A673 (cell line): ENCODE measurements at regions not wholly inside any gene's neighbourhood (a gene's known extent, or its start where the extent isn't known, plus 50 kb on each side); places are given as distances from the start of the nearest gene placed in this dataset.
A peak's percentile ranks its signal among the peaks of the same experiment; 100 is the strongest.
"Not testable (repeated sequence)": the region's sequence is repeated elsewhere in the genome, so short reads cannot be mapped to it uniquely, and the experiment has no call there.

Source experiments
- BruUV-seq: library from RNA; stranded (reverse); fragments of 400-500 nt; replicated peaks from 2 replicates; lab custom pipeline; 2021; lab: Mats Ljungman, UMichigan
- CTCF ChIA-PET: fragments of 300-600 bp; sonication (Branson Sonifier 250); formaldehyde crosslinking; loops from one replicate; lab custom pipeline; 2022; ENCODE audit warnings: antibody characterized with exemption; lab: Charles Lee
- POLR2A ChIA-PET: fragments of 300-600 bp; sonication (Branson Sonifier 250); formaldehyde crosslinking; loops from one replicate; lab custom pipeline; 2022; ENCODE audit warnings: antibody characterized with exemption; ENCODE audit not compliant: low non-redundant PET; lab: Charles Lee
- DNase-seq: peaks from one replicate; pipeline ENCODE4 v3.0.0-alpha.2; 2015; ENCODE audit warnings: low spot score
- H3K27ac ChIP-seq: fragments of 200-600 bp; sonication (generic); 2 replicates; pipeline ENCODE4 v1.5.1; 2016; ENCODE audit warnings: mixed run types, low read depth, mild to moderate bottlenecking, mixed read lengths, antibody characterized with exemption, low read length; ENCODE audit not compliant: poor library complexity, severe bottlenecking
- H3K27me3 ChIP-seq: fragments of 200-600 bp; sonication (generic); replicated peaks from 2 replicates; pipeline ENCODE4 v1.6.1; 2017; ENCODE audit warnings: mixed run types, low read depth, mild to moderate bottlenecking, mixed read lengths, antibody characterized with exemption, low read length; ENCODE audit not compliant: insufficient read depth, poor library complexity
- H3K36me3 ChIP-seq: fragments of 200-600 bp; sonication (generic); 2 replicates; pipeline ENCODE4 v1.6.1; 2016; ENCODE audit warnings: mixed run types, mild to moderate bottlenecking, mixed read lengths, antibody characterized with exemption, low read length; ENCODE audit not compliant: insufficient read depth, poor library complexity, severe bottlenecking
- H3K4me1 ChIP-seq: fragments of 200-600 bp; sonication (generic); 2 replicates; pipeline ENCODE4 v1.6.1; 2017; ENCODE audit warnings: mixed run types, mild to moderate bottlenecking, mixed read lengths, antibody characterized with exemption, low read length; ENCODE audit not compliant: insufficient read depth, poor library complexity, severe bottlenecking
- H3K4me3 ChIP-seq: fragments of 200-600 bp; sonication (generic); 2 replicates; pipeline ENCODE4 v1.5.1; 2016; ENCODE audit warnings: low read depth, mixed run types, mild to moderate bottlenecking, mixed read lengths, low read length; ENCODE audit not compliant: poor library complexity, severe bottlenecking
- H3K9me3 ChIP-seq: fragments of 200-600 bp; sonication (generic); 2 replicates; pipeline ENCODE4 v1.6.1; 2016; ENCODE audit warnings: mixed run types, low read depth, mild to moderate bottlenecking, mixed read lengths, antibody characterized with exemption, low read length; ENCODE audit not compliant: poor library complexity, severe bottlenecking
- EZH2 ChIP-seq: fragments of 200-600 bp; sonication (generic); IDR thresholded peaks from 2 replicates; pipeline ENCODE4 v1.6.1; 2017; ENCODE audit warnings: borderline replicate concordance, low read depth, mild to moderate bottlenecking, mixed read lengths, antibody characterized with exemption, low read length; ENCODE audit not compliant: poor library complexity, severe bottlenecking
- intact Hi-C: fragments of 100-400 bp; cut with micrococcal nuclease; formaldehyde crosslinking; loops from one replicate; pipeline ENCODE4 v1.10.0; 2022; ENCODE audit not compliant: unreplicated experiment
- TF ChIP-seq, protein P1 (sequence below): fragments of 300-800, 200-600 bp; sonication (generic); conservative IDR thresholded peaks from 2 replicates; pipeline ENCODE4 v1.5.1; 2017; ENCODE audit warnings: low read depth, mild to moderate bottlenecking, antibody characterized with exemption, low read length, moderate library complexity, mixed read lengths

DNA sequence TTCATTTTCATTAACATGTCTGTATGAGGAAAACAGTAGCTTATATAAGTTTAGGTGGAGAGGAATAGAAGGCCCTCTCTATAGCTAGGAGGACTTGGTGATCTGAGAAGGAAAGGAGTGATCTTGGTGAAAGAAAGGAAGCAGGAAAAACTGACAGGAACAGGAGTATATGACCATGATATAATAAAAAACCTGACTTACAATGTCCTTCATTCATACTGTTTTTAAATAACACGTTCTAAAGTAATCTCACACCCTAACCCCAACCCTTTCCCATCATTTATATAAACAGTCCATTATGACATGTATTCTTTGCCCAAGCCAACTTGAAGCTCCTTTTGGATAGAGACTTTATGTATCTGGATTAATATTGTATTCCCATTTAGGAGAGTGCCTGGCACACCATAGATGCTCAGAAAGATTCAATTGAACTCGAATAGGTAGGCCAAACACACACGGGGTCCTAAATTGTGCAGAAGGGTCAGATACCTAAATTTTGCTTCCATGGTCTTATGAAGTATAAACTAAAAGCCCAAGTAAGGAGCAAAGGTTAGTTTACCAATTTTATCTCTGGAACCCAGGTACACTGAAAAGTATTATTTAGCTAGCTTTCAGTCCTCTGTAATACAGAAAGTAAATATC lies 75.9 kb downstream of the OR2B2 start:
- Histone ChIP-seq H3K27me3 (no peaks in the 10 kb centered on the region), H3K4me1 (peaks cover 15% of the 10 kb centered on the region), H3K9me3 (no peaks in the 10 kb centered on the region), H3K27ac (peak overlapping the region; percentile 97), H3K36me3 (no peaks in the 10 kb centered on the region), H3K4me3 (peak overlapping the region; percentile 57)
- no peak for TF ChIP-seq EZH2
- TF ChIP-seq, protein P1, sequence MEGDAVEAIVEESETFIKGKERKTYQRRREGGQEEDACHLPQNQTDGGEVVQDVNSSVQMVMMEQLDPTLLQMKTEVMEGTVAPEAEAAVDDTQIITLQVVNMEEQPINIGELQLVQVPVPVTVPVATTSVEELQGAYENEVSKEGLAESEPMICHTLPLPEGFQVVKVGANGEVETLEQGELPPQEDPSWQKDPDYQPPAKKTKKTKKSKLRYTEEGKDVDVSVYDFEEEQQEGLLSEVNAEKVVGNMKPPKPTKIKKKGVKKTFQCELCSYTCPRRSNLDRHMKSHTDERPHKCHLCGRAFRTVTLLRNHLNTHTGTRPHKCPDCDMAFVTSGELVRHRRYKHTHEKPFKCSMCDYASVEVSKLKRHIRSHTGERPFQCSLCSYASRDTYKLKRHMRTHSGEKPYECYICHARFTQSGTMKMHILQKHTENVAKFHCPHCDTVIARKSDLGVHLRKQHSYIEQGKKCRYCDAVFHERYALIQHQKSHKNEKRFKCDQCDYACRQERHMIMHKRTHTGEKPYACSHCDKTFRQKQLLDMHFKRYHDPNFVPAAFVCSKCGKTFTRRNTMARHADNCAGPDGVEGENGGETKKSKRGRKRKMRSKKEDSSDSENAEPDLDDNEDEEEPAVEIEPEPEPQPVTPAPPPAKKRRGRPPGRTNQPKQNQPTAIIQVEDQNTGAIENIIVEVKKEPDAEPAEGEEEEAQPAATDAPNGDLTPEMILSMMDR = no peak
- ChIA-PET CTCF (no interaction called here), POLR2A (interaction anchor here (0.6 to 3.8 kb wide), 6 partner anchors 13 to 383 kb away, joined by 3 to 62 read pairs (median 6); a partner anchor contains a TSS)
- DNase-seq = no peak
- intact Hi-C loops = no loop called here
- BruUV-seq = no TSS peak

DNA sequence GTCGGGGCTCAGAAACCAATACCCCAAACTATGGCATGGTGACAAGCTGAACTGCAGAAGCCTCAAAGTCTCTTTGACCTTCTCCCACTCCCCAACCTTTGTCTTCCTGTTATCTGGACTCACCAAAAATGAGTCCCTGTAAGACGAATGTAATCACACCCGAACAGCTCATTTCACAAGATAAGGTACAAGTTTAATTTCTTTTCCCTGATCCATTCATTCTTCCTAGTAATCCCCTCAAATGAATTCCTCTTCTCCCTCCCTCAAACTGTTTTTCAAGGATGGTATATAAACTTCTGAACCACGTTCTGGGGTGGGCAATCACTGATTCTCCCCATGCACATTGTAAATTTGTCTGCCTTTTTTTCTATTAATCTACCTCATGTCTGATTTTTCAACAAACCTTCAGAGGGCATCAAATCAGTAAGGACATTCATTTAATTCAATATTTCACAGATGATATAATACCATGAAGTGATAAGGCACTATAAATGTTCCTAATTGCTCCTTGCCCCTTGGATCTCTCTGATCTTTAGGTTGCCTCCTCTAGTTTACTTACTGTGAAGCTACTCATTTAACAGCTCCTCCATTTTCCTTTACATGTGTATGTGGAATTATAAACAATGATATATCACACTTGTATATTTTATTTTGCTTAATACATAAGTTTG lies 77.2 kb downstream of the OR2B2 start:
- no peak overlapping the region for H3K4me3 ChIP-seq
- DNase-seq = no peak
- TF ChIP-seq, protein P1 = no peak
- TF ChIP-seq EZH2 = no peak
- intact Hi-C loops = no loop called here
- ChIA-PET CTCF (no interaction called here), POLR2A (interaction anchor here (0.6 kb wide), 1 partner anchor 31 kb away, joined by 3 read pairs; no protein-coding TSS in a partner anchor)
- no peaks in the 10 kb centered on the region for H3K27me3 ChIP-seq
- BruUV-seq = no TSS peak
- no peaks in the 10 kb centered on the region for H3K9me3 ChIP-seq
- H3K4me1 ChIP-seq = peaks cover 9% of the 10 kb centered on the region
- H3K27ac ChIP-seq = peak overlapping the region; percentile 97
- no peaks in the 10 kb centered on the region for H3K36me3 ChIP-seq

- ChIA-PET CTCF (no interaction called here), POLR2A (no interaction called here)
- intact Hi-C loops = no loop called here
- H3K27ac ChIP-seq = peak overlapping the region; percentile 56
- peaks cover 8% of the 10 kb centered on the region for H3K4me1 ChIP-seq
- TF ChIP-seq EZH2 = no peak
- TF ChIP-seq, protein P1 = no peak
- no peak for DNase-seq
- H3K9me3 ChIP-seq = no peaks in the 10 kb centered on the region
- no peaks in the 10 kb centered on the region for H3K36me3 ChIP-seq
- H3K4me3 ChIP-seq = no peak overlapping the region
- no peaks in the 10 kb centered on the region for H3K27me3 ChIP-seq
- BruUV-seq = no TSS peak
Measured at GRCh38 chr6:27834384-27834783, 77.8 kb downstream of the OR2B2 start.

DNA sequence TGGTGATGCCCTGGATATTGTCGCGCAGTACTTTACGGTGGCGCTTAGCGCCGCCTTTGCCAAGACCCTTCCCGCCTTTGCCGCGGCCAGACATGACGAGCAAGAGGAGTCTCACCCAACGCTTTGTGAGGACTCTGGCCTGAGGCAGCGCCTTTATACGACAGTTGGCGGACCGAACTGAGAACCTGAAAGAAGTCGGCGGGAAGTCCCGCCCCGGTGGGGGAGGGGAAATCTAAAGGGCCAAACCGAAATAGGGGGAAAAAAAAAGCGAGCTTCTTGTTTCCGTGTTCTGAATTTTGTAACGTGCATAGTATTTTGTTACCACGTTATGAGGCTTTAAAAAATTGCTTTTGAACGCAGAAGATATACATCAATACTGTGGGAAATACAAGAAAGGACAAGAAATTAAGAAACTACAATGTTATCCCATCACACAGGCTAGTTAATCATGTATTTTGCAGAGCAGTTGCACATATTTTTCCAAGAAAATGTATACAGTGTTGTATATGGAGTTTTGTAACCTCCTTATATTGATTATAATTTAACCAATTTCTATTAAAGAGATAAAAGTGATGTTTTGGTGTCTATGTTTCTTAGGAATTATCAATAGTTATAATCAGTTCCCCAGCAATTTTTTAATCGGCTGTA lies 80.6 kb downstream of the OR2B2 start:
- TSS peak; percentile 59 for BruUV-seq
- peak overlapping the region; percentile 63 for H3K4me3 ChIP-seq
- H3K9me3 ChIP-seq = not testable (repeated sequence)

More for the DNA sequence above, 80.6 kb downstream of the OR2B2 start:
- H3K27ac ChIP-seq = peak overlapping the region; percentile 69
- H3K27me3 ChIP-seq, intact Hi-C loops, H3K36me3 ChIP-seq, H3K4me1 ChIP-seq, CTCF ChIA-PET: not testable (repeated sequence)
- POLR2A ChIA-PET = interaction anchor here (0.6 kb wide), 1 partner anchor 59 kb away, joined by 7 read pairs; no protein-coding TSS in a partner anchor
- DNase-seq = peak; percentile 76
